ENCODE measurements at regions not wholly inside any gene's neighbourhood (a gene's known extent, or its start where the extent isn't known, plus 50 kb on each side); places are given as distances from the start of the nearest gene placed in this dataset.

GRCh38 chr6:146489468-146490151 lies 54.0 kb upstream of the RAB32 start:
- DNase-seq = peak; percentile 7

Data from NCI-H1417 treated with DMSO at 0.1 percent for 48 hours (cell line).